GM19438 (cell line): ENCODE measurements at regions not wholly inside any gene's neighbourhood (a gene's known extent, or its start where the extent isn't known, plus 50 kb on each side); places are given as distances from the start of the nearest gene placed in this dataset.

Source experiments
- ATAC-seq: cut with Tn5 transposase; IDR thresholded peaks from one replicate; pipeline ENCODE4 v1.9.1; 2021; ENCODE audit warnings: low read depth; ENCODE audit not compliant: unreplicated experiment

DNA sequence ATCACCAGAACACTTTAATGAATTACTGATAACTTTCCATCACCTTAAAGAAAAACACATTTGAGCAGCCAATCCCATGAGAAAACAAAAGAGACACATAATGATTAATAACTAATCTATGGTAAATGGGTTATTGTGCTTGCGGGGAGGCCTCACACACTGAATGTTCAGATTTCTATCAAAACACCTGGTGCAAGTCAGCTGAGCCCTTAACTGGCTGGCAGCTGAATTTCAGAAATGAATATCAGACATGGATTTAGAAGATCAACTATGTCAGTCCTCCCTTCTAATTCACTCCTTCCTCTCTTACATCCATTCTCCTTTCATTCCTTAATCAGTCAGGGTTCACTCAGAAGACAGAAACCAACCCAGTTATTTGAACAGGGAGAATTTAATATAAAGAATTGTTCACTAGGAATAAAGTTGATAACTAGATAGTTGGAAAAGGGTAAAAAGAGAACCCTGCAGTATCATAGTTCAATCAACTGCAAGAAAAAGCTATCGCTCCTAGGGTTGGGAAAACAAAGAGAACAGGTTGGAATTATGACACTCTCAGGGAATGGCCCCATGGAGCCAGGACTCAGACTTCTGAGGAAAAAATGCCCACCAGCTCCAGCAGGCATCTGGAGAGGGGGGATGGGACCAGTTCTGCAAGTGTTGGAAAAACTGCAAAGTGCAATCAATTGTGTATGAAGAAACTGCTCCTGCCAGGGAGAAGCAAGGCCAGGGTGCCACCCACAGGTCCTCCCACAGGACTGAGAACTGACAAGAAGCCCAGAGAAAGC lies 577.1 kb upstream of the CDH5 start:
- no peak for ATAC-seq

DNA sequence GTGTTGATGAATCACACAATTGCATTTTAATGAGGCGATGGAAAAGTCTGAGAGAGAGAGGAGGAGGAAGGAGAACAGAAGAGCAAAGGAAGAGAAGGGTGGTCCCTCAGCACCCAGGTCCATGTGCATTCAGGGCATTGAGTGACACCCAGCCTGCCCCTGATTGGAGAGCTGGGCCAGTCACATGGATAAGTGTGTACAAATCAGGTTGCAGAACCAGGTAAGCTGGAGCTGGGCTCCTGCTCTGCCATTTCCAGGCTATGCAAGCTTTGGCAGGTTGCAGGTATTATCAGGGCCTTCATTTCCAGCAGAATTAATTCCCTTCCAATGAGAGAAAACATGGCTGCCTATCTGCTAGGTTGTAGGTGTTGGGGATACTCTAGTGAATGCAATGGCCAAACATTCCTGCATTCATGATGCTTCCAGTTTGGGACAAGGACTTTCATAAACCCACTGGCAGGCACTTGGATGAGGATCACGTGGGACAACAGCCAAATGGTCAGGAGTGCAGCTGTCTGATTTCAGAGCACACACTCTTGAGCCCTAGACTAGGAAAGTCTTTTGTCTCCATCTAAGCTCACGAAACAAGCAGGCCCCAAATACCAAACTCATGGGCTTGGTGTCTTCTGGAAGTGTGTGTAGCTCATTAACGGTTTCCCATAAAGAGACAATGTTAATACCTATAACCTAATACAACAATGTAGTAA lies 577.9 kb upstream of the CDH5 start:
- ATAC-seq, result no peak

DNA sequence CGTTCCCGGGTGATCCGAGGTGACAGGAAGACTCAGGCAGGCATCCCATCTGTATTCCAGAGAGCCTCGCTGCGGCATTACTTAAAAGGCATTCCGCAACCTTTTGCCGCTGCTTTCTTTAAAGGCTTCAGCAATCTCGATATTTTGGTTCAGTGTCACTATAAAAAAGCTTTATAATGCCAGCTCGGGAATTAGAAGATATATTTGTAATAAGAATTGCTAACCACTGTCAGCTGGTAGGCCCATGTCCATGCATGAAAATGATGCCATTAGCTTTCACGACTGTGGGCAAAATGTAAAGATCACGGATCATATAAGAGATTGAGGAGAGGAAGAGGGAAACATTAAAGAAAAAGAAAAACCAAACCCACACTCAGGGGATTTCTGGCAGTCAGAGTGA lies 578.6 kb upstream of the CDH5 start:
- ATAC-seq, result no peak

DNA sequence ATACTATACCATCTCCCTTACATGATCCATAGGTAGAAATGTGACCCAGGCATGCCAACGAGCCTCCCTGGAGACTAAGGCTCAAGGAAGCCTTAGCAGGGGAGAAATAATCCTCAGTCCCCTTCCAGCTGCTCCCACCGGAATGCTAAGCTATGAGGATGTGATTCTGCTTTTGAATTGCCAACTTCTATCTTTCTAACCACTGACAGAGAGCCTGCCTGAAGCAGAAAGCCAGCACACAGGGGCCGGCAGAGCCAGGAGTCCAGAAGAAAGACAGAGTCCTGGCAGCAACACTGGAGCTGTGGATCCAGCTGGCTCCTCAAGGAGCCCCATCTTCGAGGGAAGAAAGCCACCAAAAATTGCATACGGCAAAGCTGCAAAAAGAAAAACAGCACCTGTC lies 579.6 kb upstream of the CDH5 start:
- ATAC-seq, result no peak

DNA sequence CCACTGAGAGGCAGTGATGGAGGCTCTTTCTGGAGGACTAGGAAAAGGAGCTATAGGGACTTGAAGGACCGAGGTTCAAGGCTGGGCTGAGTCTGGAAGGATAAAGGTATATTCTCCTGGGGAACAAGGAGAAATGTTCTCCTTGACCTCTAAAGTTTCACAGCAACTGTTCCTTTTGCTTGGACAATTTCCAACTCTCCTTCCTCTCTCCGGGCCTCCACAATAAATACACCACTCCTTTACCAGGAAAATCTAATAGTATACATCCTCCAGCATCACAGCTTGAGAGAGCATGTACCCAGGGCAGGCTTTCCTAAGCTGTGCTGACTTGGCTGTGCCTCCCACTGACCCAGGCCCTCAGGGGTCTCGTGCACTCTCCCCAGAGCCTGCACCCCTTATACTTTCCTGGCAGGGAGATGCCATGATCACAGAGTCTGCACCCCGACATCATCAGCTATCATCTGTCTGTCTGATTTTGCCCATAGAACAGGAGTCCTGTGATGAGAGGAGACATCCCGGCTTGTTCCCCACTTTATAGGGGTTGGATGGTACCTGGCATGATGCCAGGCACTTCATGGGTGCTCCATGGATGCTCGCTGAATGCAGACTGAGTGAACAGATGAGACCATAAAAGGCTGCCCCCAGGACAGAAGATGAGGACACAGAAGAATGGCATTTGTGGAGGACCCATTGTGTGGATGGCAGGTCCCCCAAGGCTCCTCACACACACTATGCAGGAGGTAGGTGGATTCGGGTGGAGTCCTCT lies 582.6 kb upstream of the CDH5 start:
- no peak for ATAC-seq

DNA sequence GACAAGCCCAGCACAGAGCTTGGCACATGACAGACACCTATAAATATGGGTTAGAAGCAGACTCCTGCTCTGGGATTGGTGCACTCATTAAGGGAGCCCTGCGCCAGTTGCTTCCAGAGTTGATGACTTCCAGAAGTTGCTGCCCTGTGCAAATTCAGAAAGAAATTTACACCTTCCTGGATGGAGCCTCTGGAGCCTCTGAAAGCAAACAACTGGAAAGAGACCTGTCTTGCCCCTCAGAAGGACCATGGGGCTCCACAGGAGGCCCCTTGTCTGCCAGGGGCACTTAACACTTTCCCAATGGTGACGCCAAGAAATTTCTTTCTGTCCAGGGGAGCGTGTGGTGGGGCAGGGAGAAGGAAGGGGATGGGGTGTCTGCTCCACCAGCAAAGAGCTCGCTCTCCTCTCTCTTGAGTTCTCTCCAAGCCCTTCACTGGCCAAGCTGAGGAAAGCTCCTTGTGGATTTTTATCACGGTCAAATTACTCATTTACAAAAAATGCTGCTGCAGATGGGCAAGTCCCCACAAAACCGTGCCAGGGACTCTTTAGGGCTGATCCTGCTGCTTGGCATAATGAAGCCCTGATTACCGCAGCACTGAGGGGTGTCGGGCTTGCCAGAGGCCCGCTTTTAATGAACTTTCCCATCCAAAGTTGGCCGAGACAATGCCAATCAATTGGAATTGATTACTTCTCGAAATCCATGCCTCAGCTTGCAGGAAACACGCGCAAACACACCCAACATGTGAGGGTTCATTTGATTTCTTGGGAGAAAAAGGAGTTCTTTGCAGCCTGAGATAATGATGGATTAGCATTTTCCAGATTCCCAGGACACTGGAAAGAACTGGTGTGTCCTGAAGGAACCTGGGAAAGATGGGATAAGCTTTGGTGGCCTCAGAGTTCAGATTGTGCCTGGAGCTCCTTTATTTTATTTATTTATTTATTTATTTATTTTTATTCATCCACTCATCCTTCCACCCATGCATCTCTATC lies 583.6 kb upstream of the CDH5 start:
- no peak for ATAC-seq

DNA sequence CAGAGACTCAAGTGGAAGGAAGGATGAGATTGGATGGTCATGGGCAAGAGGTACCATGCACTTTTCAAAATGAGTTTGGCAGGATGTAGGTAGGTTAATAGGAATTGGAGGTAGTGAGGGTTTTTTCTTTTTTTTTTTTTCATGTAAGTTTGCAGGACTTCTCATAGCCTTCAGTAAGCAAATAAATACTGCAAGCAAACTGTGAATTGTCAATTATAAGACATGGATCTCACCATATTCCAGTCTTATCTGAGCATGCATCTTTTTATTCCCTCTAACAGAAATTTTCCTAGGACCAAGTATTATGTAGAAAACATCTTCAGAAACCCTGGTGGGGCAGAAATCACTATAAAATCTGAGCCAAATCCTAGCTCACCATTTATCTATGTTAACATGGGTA lies 584.6 kb upstream of the CDH5 start:
- no peak for ATAC-seq

DNA sequence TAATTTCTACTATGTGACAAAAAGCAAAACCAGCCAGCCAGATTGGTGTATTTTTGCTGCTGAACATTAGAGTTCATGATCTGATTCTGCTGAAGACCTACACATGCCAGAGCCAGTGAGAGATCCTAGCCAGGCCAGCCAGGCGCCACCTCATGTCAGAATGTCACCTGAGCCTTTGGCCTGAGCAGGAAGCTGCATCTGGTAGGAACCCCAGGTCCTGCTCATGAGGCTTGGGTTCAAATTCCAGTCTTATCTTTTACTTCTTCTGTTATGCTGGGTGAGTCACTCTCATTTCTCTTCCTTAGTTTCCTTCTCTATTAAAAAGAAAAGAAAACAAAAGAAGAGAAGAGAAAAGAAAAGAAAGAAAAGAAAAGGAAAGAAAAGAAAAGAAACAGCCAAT lies 585.1 kb upstream of the CDH5 start:
- ATAC-seq, result no peak

DNA sequence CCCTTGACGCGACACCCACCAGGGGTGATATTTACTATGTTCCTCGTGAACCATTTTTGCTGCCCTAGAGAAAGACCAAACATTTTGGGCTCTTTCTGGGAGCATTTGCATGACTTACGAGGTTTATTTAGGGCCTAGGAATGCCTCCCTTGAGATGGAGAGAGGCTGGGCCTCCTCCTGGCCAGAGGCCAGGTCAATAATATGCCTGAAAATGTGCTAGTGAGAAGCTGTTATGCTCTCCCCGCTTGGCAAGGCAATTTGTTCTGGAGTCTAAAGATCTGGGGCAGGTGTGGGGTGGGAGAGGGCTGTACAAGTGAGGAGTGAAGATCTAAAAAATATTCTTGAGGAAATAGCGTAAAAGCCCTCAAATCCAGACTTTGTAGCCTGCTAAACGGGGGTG lies 587.3 kb upstream of the CDH5 start:
- no peak for ATAC-seq

DNA sequence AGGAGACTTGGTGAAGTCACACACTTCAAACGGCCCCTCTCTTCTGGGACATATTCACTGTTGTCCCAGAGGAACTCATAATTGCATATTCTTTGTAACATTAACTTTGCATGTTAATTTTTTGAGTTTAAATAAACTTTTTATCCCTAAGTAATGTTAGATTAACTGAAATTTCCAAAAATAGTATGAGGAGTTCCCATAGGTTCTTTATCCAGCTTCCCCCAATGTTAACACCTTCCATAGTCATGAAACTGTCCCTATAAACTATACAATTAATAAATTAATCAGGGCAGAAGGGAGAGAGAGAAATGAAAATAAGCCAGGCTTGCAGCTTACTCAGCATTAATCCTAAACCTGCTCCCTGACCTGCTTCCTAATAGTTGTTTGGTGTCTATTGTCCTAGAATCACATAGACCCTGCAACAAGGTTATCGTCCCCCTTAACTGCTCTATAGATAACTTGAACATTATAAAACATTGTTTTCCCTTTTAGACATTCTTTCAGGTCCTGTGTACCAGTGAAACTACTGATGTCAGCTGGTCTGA lies 589.8 kb upstream of the CDH5 start:
- ATAC-seq, result no peak

DNA sequence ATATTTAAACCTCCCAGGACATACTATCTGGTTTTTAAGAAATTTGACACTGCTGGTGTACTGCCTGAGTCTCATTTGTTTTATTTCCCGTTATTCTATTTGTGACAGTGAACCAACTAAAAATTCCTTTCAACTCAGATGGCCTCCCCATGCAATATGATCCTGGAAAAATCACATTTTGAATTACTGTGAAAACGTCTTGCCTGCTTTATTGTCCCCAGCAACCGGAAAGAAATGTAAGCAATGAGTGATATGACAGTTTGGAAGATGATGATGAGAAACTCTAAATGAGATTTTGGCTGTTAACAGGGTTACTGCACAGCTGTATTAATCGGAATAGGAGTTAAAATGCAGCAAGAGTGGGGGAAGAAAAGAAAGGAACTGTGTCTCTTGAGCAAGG lies 590.7 kb upstream of the CDH5 start:
- ATAC-seq, result no peak

DNA sequence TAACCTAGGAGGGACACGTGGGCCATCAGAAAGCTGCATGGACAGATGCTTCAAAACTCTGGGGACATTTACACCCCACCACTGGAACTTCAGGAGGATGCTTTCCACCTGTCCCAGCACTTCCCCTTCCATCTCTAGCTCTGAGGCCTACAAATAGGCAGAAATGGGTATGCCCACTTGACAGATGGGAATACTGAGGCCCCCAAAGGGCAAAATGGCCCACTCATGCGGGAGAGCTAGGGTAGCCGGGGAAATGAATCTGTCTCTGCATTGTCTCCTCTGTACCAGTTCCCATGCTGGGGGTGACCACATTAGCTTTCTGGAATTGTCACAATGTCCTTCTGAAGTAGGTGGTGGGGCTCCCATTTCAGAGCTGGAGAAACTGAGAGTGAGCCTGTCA lies 592.1 kb upstream of the CDH5 start:
- ATAC-seq, result no peak

DNA sequence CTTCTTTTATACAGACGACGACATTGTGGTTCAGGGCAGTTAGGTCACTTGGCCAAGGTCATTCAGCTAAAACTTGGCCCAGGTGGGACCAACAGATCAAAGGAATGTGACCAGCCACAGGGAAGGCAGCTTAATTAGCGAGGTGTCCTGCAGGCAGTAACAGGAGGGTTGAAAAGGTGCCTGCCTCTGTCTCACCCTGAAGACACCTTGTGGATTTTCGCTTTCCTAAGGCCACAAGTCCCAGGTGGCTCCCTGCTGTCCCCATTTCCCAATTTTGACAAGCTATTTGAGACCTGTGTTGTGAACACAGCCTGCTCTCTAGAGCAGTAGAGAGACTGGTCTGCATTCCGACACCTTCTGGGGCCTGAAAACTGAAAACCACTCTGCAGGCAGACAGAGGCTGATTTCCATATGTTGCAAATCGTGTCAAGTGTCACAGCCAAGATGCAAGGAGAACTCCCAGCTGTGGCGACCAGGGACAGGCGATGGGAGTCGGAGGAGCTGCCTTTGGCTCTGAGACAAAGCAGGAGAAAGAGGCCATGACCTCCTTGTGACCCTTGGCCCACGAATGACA lies 593.1 kb upstream of the CDH5 start:
- no peak for ATAC-seq

DNA sequence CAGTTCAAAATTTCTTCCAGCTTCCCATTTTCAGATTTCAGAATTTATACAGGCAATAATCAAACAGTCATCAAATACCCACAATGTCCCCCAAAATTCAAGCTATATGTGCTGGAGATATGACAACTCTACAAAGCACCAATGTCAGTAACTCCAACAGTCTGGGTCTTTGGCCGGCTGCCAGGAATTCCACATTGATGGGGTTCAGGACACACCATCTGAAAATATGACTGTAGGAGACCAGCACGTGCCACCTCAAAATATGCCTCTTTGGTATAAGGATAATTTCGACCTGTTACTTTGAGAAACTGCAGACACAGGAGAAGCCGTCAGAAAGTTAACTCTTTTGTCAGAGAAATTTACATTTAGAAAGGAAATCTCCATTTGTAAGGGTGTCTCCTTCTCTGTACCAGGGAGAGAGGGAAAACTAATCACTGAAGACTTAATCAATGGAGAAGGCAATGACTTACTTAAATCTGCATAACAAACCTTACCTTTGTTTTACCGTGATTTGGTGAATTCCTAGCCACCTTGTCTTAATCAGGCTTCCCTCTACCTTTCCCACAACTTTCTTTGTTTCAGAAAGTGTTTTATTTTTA lies 594.3 kb upstream of the CDH5 start:
- no peak for ATAC-seq

DNA sequence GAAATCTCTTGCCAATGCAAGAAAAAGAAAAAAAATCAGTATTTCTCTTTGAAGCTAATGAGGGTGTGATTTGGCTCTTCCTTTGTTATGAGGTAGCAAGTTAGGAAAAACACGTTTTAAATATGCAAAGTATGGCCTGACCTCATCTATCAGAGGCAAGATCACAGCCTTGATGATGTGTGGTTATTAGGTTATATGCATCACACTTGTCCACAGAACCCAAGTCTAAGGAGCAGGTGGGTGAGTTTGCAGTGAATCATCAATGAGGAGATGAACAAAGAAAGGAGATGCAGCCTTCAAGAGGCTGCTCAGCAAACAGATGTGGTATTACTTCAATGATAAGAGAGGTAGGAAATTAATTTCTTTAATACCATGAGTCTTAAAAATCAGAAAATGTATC lies 594.8 kb upstream of the CDH5 start:
- no peak for ATAC-seq

DNA sequence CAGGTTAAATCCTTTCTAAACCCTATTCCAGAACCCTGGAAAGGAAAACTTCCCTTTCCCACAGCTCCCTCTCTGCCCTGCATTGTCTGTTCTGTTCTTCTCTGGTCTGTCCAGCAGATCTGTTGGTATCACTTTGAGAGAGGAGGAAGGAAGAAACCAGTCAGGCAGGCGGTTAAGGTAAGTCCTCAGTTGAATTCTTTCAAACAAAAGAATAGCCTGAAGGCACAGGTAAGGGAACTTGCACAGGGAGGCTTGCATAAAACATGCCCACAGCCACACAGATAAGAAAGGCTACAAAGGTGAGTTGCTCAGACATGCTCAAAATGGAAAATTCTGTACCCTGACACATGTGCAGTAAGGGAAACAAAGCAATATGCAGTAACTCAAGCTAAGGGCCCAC lies 595.7 kb upstream of the CDH5 start:
- ATAC-seq, result no peak

DNA sequence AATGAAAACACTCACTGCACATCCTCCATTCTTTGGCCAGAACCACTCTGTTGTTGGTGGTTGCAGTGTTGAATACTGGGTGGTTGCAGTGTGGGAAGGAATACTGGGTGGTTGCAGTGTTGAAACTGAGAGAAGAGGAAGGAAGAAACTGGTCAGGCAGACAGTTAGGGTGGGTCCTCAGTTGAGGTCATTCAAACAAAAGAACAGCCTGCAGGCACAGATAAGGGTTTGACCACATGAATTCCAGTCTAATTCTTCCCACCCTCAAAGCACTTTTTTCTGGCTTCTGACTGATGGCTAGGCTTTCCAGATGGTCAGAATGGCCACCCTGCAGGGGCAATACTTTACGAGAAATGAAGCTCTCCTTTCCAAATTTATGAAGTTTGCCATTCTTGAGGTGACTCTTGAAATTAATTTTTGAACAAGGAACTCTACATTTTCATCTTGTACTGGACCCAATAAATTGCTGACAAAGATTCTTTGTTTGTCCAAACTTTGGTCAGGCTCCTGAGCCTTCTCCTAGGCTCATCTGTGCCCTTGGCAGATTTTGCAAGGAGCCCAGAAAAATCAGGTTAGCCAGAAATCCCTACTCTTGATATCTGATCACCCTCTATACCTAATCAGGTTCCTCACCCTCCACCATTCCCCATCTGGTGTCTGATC lies 596.6 kb upstream of the CDH5 start:
- ATAC-seq, result no peak

DNA sequence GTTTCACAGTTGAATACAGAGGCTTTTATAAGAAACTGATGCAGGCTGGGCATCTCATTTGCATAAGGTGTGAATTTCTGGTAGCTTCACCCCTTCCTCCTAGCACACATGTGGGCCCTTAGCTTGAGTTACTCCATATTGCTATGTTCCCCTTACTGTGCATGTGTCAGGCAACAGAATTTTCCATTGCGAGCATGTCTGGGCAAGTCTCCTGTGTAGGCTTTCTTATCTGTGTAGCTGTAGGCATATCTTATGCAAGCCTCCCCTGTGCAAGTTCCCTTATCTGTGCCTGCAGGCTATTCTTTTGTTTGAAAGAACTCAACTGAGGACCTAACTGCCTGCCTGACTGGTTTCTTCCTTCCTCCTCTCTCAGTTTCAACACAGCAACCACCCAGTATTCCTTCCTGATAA lies 597.4 kb upstream of the CDH5 start:
- ATAC-seq, result no peak

DNA sequence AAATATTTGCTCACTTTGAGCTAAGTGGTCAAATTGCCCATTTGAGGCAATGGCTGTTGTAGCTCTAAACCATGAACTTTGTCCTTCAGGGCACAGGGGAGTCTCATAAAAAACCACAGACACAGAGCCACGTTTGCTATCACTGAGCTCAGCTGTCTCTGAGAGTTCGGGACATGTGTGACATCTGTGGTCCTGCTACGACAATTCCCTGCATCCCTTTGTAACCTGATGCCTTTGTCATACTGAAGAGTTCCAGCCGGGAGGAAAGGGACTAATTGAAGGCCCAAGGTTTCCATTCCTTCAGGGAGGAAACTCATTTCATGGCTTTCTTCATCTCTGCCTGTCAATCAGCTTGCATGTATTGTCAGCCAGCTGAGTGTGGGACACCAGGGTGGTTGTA lies 599.4 kb upstream of the CDH5 start:
- no peak for ATAC-seq
